ENCODE measurements at regions not wholly inside any gene's neighbourhood (a gene's known extent, or its start where the extent isn't known, plus 50 kb on each side); places are given as distances from the start of the nearest gene placed in this dataset.

- no peak overlapping the region for H3K27ac ChIP-seq (replicated peaks in 1 of 4)
- DNase-seq (ENCODE audit: extremely low spot score): no peak
- H3K4me3 ChIP-seq: no peak overlapping the region
- intact Hi-C loops (cut with DNase I): no loop called here
- H3K36me3 ChIP-seq: no peaks in the 10 kb centered on the region
- 41% methylated on average over 6 of the region's 6 CpGs for WGBS
- no peaks in the 10 kb centered on the region for H3K4me1 ChIP-seq
- H3K9me3 ChIP-seq: peaks cover 0 to 10% (median 6%) of the 10 kb centered on the region in 4 donors
- H3K27me3 ChIP-seq: no peaks in the 10 kb centered on the region
- no peak for TF ChIP-seq POLR2AphosphoS5 (IDR thresholded peaks at IDR 0.05)
- peak in 1 of 3 experiments; percentile 5 for TF ChIP-seq CTCF (IDR thresholded peaks at IDR 0.05)
Observed at GRCh38 chr12:126663304-126664094, 1598.3 kb downstream of the AACS start.

DNA sequence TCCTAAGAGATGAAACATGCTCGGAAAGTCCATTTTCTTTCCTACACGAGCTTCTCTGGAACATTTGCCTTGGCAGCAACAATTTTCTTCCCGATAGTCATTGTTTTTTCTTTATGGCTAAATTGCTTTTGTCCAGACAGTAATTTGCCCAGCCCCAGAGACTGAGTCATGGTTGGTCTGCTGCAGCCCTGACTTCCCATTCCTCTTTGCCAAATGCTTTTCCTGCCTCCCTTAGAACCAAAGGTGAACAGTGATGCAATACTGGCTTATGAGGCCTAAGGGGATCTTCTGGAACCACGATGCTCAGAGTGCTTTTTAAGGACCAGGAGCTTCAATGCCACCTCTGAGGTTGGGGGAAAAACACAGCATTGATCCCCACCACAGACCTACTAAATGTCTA, 1599.6 kb upstream of the TMEM132C start:
- intact Hi-C loops (cut with DNase I): no loop called here
- no peaks in the 10 kb centered on the region for H3K36me3 ChIP-seq
- H3K9me3 ChIP-seq: peaks cover 0 to 7% (median 5%) of the 10 kb centered on the region in 4 donors
- DNase-seq (ENCODE audit: extremely low spot score): no peak
- H3K27ac ChIP-seq (replicated peaks in 1 of 4): no peak overlapping the region
- H3K4me1 ChIP-seq: no peaks in the 10 kb centered on the region
- H3K27me3 ChIP-seq: no peaks in the 10 kb centered on the region
- WGBS: 71% methylated on average over 4 of the region's 4 CpGs
- TF ChIP-seq EP300 (IDR thresholded peaks at IDR 0.05) (no peak), POLR2A (IDR thresholded peaks at IDR 0.05; ENCODE audit: low read depth) (no peak), CTCF (IDR thresholded peaks at IDR 0.05) (no peak), POLR2AphosphoS5 (IDR thresholded peaks at IDR 0.05) (no peak)
- no peak overlapping the region for H3K4me3 ChIP-seq

DNA sequence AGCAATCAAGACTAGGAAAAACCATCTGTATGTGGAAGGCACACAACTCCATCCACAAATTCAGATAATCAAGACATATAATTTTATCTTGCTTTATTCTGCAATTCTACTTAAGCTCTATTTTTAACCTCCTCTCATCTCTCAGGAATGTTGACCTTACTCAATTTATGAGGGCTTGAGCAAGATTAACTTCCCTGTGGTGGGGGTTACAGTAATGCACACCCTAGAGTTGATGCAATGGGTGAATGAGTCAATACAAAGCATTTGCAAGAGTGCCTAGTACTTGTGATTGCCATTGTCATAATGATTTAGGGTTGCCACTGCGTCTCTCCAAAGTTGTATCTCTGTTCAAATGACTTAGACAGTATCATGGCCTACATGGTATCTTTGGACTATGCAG, 1598.4 kb upstream of the TMEM132C start:
- H3K36me3 ChIP-seq: no peaks in the 10 kb centered on the region
- no peaks in the 10 kb centered on the region for H3K4me1 ChIP-seq
- WGBS: 100% methylated on average over 1 of the region's 1 CpG
- no peak for DNase-seq (ENCODE audit: extremely low spot score)
- peaks cover 0 to 4% (median 0%) of the 10 kb centered on the region in 4 donors for H3K9me3 ChIP-seq
- no peaks in the 10 kb centered on the region for H3K27me3 ChIP-seq
- no peak overlapping the region for H3K4me3 ChIP-seq
- intact Hi-C loops (cut with DNase I): no loop called here
- H3K27ac ChIP-seq (replicated peaks in 1 of 4): no peak overlapping the region
- no peak for TF ChIP-seq POLR2AphosphoS5 (IDR thresholded peaks at IDR 0.05)
- TF ChIP-seq EP300 (IDR thresholded peaks at IDR 0.05): no peak
- no peak for TF ChIP-seq CTCF (IDR thresholded peaks at IDR 0.05)
- TF ChIP-seq POLR2A (IDR thresholded peaks at IDR 0.05; ENCODE audit: low read depth): no peak

DNA sequence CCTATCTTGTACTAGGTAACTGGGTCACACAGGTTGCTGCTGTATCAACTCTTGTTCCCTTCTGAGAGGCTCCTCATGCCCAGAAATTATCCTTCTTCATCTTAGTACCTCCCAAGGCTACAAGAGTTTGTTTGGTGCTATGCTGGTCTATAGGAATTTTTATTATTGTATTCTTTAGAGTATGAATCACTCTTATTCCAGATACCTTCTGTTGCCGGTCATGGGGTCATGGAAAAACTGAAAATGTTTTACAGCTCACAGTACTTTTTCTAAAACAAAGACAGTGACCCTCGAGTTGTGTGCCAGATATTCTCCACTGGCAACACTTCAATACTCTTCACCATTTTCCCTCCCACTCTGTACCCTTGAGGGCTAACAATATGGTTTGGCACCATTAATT, 1598.0 kb upstream of the TMEM132C start:
- DNase-seq (ENCODE audit: extremely low spot score): no peak
- 68% methylated on average over 2 of the region's 2 CpGs for WGBS
- Histone ChIP-seq H3K9me3 (peaks cover 0 to 4% (median 0%) of the 10 kb centered on the region in 4 donors), H3K4me1 (no peaks in the 10 kb centered on the region), H3K4me3 (no peak overlapping the region), H3K27ac (replicated peaks in 1 of 4) (no peak overlapping the region), H3K27me3 (no peaks in the 10 kb centered on the region), H3K36me3 (no peaks in the 10 kb centered on the region)
- intact Hi-C loops (cut with DNase I): no loop called here
- TF ChIP-seq POLR2AphosphoS5 (IDR thresholded peaks at IDR 0.05) (no peak), CTCF (IDR thresholded peaks at IDR 0.05) (no peak), EP300 (IDR thresholded peaks at IDR 0.05) (no peak), POLR2A (IDR thresholded peaks at IDR 0.05; ENCODE audit: low read depth) (no peak)

DNA sequence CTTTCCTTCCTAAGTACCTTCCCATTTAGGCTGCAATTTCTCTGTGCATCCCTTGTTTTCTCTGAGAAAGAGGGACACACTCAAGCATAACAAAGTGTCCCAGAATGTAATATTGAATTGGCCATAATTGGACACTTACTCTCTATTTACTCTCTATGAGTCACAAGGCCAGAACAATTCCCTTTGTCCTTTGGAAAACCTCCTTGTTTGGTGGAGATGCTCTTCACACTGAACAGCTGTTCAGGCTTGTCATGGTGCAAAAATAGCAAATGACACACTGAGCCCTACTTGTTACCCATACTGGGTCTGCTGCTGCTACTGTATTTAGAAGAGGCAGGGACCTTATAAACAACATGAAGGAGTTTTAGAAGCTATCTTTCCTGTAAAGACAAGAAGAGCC, 1590.5 kb upstream of the TMEM132C start:
- intact Hi-C loops (cut with DNase I): no loop called here
- H3K36me3 ChIP-seq: no peaks in the 10 kb centered on the region

More for the DNA sequence above, 1590.5 kb upstream of the TMEM132C start:
- H3K27ac ChIP-seq (replicated peaks in 1 of 4): no peak overlapping the region
- TF ChIP-seq POLR2AphosphoS5 (IDR thresholded peaks at IDR 0.05) (no peak), CTCF (IDR thresholded peaks at IDR 0.05) (no peak), EP300 (IDR thresholded peaks at IDR 0.05) (no peak), POLR2A (IDR thresholded peaks at IDR 0.05; ENCODE audit: low read depth) (no peak)
- no peak overlapping the region for H3K4me3 ChIP-seq
- no peak for DNase-seq (ENCODE audit: extremely low spot score)
- H3K4me1 ChIP-seq: no peaks in the 10 kb centered on the region
- peaks cover 0 to 4% (median 0%) of the 10 kb centered on the region in 4 donors for H3K9me3 ChIP-seq
- no peaks in the 10 kb centered on the region for H3K27me3 ChIP-seq
